GM13977 (cell line): ENCODE measurements at regions not wholly inside any gene's neighbourhood (a gene's known extent, or its start where the extent isn't known, plus 50 kb on each side); places are given as distances from the start of the nearest gene placed in this dataset.
"Not testable (repeated sequence)": the region's sequence is repeated elsewhere in the genome, so short reads cannot be mapped to it uniquely, and the experiment has no call there.

ENCODE experiments used
- DNase-seq: peaks from one replicate; pipeline ENCODE4 v3.0.0; 2012; ENCODE audit warnings: low spot score
- CTCF ChIP-seq: IDR thresholded peaks from 2 replicates; pipeline ENCODE4 v1.5.1; 2012; ENCODE audit warnings: mild to moderate bottlenecking, control low read depth; ENCODE audit not compliant: insufficient read depth; ENCODE audit errors: extremely low read depth, missing control alignments
- in situ Hi-C: fragments of 300-500 bp; cut with MboI; formaldehyde crosslinking; loops from one replicate; pipeline ENCODE4 v1.12.0; 2022; ENCODE audit warnings: low sequenced_read_pairs, low pct_unique_long_range_greater_than_20kb, mixed read lengths, inconsistent platforms; ENCODE audit not compliant: unreplicated experiment

- no peak for DNase-seq
- in situ Hi-C loops = no loop called here
- no peak for TF ChIP-seq CTCF
Observed at GRCh38 chr14:53260928-53261327, 107.8 kb upstream of the DDHD1 start.

GRCh38 chr14:53260286-53260685, 107.2 kb upstream of the DDHD1 start:
- no peak for DNase-seq
- in situ Hi-C loops = no loop called here
- no peak for TF ChIP-seq CTCF

GRCh38 chr14:53252141-53252540, 99.0 kb upstream of the DDHD1 start:
- DNase-seq = no peak
- TF ChIP-seq CTCF = no peak
- in situ Hi-C loops = no loop called here

GRCh38 chr14:53249059-53249458, 95.9 kb upstream of the DDHD1 start:
- TF ChIP-seq CTCF = no peak
- DNase-seq = no peak
- in situ Hi-C loops = no loop called here

GRCh38 chr14:53247596-53248370, 94.7 kb upstream of the DDHD1 start:
- in situ Hi-C loops = no loop called here
- no peak for DNase-seq
- TF ChIP-seq CTCF = no peak

- DNase-seq, in situ Hi-C loops: not testable (repeated sequence)
Observed at GRCh38 chr14:53242898-53243297, 89.8 kb upstream of the DDHD1 start.

- in situ Hi-C loops = no loop called here
- no peak for TF ChIP-seq CTCF
- no peak for DNase-seq
Observed at GRCh38 chr14:53237488-53237887, 84.4 kb upstream of the DDHD1 start.
